ENCODE measurements at regions not wholly inside any gene's neighbourhood (a gene's known extent, or its start where the extent isn't known, plus 50 kb on each side); places are given as distances from the start of the nearest gene placed in this dataset.

DNA sequence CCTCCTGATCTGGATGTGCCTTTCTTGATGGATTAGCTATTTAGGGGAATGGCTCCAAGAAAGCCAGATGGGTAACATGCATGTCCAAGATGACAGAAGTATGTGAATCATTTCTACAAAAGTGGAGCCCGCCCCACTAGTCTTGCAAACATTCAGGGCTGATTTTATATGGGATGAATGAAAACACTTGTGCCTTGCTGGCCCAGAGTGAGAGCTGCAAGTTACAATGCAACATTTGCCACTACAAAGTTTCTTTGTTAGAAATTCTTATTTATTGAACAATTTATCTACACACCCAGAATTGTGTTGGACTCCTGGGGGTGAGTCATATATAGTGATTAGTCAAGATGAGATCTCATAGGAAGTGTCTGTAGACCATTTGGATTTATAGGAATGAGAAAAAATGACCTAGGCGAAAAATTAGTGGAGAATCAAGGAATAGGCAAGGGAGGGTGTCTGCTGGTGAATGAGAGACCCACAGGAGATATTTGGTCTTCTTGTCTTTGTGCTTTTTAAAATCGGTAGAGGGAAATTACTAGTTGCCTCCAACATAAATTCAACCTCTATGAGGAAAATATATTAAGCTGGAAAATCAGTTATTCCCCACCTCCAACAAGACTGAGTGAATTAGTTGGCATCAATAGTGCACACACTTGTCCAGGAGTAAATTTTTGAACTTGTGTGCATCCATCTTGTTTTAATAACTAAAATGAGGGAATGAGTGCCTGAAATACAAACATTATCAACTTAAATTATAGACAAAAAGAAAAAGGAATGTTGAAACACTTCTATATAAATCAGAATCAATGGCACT lies 53.5 kb upstream of the DCBLD2 start:
- TF ChIP-seq, protein P1, sequence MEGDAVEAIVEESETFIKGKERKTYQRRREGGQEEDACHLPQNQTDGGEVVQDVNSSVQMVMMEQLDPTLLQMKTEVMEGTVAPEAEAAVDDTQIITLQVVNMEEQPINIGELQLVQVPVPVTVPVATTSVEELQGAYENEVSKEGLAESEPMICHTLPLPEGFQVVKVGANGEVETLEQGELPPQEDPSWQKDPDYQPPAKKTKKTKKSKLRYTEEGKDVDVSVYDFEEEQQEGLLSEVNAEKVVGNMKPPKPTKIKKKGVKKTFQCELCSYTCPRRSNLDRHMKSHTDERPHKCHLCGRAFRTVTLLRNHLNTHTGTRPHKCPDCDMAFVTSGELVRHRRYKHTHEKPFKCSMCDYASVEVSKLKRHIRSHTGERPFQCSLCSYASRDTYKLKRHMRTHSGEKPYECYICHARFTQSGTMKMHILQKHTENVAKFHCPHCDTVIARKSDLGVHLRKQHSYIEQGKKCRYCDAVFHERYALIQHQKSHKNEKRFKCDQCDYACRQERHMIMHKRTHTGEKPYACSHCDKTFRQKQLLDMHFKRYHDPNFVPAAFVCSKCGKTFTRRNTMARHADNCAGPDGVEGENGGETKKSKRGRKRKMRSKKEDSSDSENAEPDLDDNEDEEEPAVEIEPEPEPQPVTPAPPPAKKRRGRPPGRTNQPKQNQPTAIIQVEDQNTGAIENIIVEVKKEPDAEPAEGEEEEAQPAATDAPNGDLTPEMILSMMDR (IDR thresholded peaks at IDR 0.05; ENCODE audit: borderline replicate concordance, insufficient read depth, low read depth, low read length): no peak
- H3K4me3 ChIP-seq (ENCODE audit: low read depth, low read length): no peak overlapping the region

DNA sequence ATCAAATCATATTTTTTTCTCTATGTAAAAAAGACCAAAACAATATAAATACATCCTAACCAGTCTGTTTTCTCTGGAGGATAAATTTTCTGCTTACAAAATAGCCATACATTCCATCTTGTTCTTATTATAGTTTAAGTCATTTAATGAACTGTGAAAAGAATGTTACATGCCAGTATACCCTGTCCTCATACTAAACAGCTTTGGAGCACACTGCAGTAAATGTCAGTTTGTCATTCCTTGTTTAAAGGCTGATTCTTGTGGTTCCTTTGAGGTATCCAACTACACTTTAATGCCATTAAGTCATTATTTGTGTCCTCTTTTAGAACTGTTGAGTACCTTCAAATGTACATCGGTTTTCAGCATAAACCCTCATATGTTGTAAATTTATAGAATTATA lies 52.7 kb upstream of the DCBLD2 start:
- H3K4me3 ChIP-seq (ENCODE audit: low read depth, low read length): no peak overlapping the region
- TF ChIP-seq, protein P1 (IDR thresholded peaks at IDR 0.05; ENCODE audit: borderline replicate concordance, insufficient read depth, low read depth, low read length): no peak

GRCh38 chr3:98952404-98952803 lies 50.9 kb upstream of the DCBLD2 start:
- TF ChIP-seq, protein P1 (IDR thresholded peaks at IDR 0.05; ENCODE audit: borderline replicate concordance, insufficient read depth, low read depth, low read length): no peak
- no peak overlapping the region for H3K4me3 ChIP-seq (ENCODE audit: low read depth, low read length)

Measured in GM12875 (cell line).